A172 (cell line): ENCODE measurements at regions not wholly inside any gene's neighbourhood (a gene's known extent, or its start where the extent isn't known, plus 50 kb on each side); places are given as distances from the start of the nearest gene placed in this dataset.

Experiments used
- DNase-seq: peaks from one replicate; pipeline ENCODE4 v3.0.0-alpha.2; 2015; ENCODE audit warnings: low spot score

DNA sequence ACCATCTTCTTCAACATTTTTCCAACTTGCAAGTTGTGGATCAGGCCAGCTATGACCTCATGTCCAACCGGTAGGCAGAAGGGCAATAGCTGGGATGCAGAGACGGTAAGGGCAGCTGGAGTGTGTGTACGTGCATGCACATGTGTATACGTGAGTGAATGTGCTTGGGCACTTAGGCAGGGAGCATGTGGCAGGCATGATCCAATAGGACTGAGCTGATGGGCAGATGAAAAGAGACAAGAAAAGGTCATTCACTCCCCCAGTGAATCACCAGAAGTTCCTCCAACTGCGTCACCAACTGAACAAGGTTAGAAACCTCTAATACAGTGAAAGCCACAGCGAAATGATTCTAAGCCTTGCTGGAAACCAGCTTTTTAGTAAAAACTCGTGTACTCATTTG, 176.1 kb downstream of the FGFR2 start:
- DNase-seq: no peak

- DNase-seq: no peak
These were observed 172.6 kb downstream of the FGFR2 start for GRCh38 chr10:121425623-121426022.

DNA sequence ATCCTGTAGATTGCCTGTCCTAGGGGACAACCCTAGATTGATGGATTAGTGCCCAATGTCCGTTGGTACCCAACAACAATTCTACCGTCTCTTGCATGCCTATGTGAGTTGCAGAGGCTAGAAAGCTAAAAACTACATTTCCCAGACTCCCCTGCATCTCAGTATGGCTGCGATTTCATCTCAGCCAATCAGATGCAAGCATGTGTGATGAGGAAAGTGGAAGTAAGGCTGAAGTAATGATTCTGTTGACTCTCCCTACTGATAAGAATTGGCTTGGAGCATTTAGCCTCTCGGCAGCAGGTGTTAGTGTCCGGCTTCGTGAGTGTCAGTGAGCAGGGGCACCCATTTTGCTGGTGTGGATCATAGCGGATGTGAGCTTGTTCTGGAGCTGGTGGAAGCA, 171.9 kb downstream of the FGFR2 start:
- DNase-seq: no peak
